Fibroblast of mammary gland (primary cell): ENCODE measurements at regions not wholly inside any gene's neighbourhood (a gene's known extent, or its start where the extent isn't known, plus 50 kb on each side); places are given as distances from the start of the nearest gene placed in this dataset.

Experiments used
- DNase-seq: peaks from one replicate; pipeline ENCODE4 v3.0.0-alpha.2; 2010; ENCODE audit warnings: low read depth
- H3K4me3 ChIP-seq: 2 replicates; pipeline ENCODE4 v1.5.1; 2011; ENCODE audit warnings: low read depth, mild to moderate bottlenecking, low read length, moderate library complexity; ENCODE audit not compliant: control insufficient read depth
- TF ChIP-seq, protein P1 (sequence below): conservative IDR thresholded peaks from 2 replicates; pipeline ENCODE4 v1.5.1; 2011; ENCODE audit warnings: low read depth, low read length, inconsistent platforms; ENCODE audit not compliant: control insufficient read depth, insufficient read depth

- no peak overlapping the region for H3K4me3 ChIP-seq
- TF ChIP-seq, protein P1, sequence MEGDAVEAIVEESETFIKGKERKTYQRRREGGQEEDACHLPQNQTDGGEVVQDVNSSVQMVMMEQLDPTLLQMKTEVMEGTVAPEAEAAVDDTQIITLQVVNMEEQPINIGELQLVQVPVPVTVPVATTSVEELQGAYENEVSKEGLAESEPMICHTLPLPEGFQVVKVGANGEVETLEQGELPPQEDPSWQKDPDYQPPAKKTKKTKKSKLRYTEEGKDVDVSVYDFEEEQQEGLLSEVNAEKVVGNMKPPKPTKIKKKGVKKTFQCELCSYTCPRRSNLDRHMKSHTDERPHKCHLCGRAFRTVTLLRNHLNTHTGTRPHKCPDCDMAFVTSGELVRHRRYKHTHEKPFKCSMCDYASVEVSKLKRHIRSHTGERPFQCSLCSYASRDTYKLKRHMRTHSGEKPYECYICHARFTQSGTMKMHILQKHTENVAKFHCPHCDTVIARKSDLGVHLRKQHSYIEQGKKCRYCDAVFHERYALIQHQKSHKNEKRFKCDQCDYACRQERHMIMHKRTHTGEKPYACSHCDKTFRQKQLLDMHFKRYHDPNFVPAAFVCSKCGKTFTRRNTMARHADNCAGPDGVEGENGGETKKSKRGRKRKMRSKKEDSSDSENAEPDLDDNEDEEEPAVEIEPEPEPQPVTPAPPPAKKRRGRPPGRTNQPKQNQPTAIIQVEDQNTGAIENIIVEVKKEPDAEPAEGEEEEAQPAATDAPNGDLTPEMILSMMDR: no peak
- no peak for DNase-seq
Measured at GRCh38 chr4:119788349-119789266, 160.0 kb upstream of the PDE5A start.

- H3K4me3 ChIP-seq: no peak overlapping the region
- TF ChIP-seq, protein P1: peak; percentile 41
- peak; percentile 49 for DNase-seq
Measured at GRCh38 chr4:119785963-119786362, 157.4 kb upstream of the PDE5A start.

DNA sequence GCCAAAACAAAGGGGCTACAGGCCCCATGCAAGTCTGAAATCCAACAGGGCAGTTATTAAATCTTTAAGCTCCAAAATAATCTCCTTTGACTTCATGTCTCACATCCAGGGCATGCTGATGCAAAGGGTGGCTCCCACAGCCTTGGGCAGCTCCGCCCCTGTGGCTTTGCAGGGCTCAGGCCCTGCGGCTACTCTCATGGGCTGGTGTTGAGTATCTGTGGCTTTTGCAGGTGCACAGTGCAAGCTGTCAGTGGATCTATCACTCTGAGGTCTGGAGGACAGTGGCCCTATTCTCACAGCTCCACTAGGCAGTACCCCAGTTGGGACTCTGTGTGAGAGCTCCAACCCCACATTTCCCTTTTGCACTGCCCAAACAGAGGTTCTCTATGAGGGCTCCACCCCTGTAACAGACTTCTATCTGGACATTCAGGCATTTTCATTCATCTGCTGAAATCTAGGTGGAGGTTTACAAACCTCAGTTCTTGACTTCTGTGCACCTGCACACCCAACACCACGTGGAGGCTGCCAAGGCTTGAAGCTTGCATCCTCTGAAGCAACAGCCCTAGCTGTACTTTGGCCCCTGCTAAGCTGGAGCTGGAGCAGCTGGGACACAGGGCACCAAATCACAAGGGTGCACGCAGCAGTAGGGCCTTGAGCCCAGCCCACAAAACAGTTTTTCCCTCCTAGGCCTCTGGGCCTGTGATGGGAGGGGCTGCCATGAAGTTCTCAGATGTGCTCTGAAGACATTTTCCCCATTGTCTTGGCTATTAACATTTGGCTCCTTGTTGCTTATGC lies 154.8 kb upstream of the PDE5A start:
- DNase-seq: no peak
- no peak overlapping the region for H3K4me3 ChIP-seq
- TF ChIP-seq, protein P1: no peak

GRCh38 chr4:119781044-119781443 lies 152.4 kb upstream of the PDE5A start:
- H3K4me3 ChIP-seq: no peak overlapping the region
- TF ChIP-seq, protein P1: no peak
- no peak for DNase-seq

DNA sequence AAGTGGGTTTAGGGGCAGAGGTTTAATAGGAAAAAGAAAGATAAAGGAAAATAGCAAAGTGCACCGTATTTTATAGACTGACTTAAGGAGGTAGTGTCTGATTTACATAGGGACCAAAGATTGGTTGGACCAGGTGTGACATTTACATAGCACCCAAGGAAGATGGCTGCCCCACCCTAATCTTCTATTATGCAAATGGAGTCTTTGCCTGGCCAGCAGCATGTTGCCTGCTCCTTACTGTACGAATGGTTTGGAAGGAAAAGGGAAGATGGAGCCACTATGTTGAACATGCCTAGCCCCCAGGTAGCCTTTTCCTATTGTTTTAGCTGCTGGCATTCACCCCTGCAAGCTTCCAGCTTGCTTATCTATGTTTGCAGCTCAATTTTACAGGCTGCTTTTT lies 146.2 kb upstream of the PDE5A start:
- H3K4me3 ChIP-seq: no peak overlapping the region
- TF ChIP-seq, protein P1: no peak
- DNase-seq: no peak

DNA sequence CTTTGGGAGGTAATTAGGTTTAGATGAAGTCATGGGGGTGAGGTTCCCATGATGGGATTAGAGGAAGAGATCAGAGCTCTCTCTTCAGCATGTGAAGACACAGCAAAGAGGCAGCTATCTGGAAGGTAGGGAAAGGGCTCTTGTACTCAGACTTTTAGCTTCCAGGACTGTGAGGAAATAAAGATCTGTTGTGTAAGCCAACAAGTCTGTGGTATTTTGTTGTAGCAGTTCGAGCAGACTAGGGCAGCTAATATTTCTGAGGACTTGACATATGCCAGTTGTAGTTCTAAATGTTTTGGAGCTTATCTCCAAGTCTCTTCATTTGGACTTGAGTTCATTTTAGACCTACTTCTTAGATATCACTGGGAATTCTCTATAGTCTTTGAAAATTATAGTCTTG lies 137.3 kb upstream of the PDE5A start:
- H3K4me3 ChIP-seq: no peak overlapping the region
- TF ChIP-seq, protein P1: no peak
- DNase-seq: no peak
